ENCODE measurements at regions not wholly inside any gene's neighbourhood (a gene's known extent, or its start where the extent isn't known, plus 50 kb on each side); places are given as distances from the start of the nearest gene placed in this dataset.
"Not testable (repeated sequence)": the region's sequence is repeated elsewhere in the genome, so short reads cannot be mapped to it uniquely, and the experiment has no call there.

DNA sequence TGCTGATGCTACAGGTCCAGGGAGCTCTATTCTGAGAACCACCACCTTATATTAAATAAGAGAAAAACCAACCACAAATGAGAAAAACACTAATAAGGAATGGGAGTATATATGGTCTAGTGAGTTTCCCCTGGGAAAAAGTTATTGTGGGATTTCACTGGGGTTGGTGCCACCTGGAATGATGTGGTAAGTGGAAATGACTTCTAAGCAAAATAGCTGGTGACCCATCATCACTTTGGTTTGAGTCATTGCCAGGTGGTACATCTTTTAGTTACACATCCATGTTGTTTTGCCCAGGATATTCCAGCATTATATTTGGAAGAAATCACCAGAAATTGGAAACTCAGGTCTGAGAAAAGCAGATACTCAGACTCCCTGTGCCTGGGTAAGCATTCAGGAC, 437.3 kb downstream of the DTWD2 start:
- no peak for DNase-seq

DNA sequence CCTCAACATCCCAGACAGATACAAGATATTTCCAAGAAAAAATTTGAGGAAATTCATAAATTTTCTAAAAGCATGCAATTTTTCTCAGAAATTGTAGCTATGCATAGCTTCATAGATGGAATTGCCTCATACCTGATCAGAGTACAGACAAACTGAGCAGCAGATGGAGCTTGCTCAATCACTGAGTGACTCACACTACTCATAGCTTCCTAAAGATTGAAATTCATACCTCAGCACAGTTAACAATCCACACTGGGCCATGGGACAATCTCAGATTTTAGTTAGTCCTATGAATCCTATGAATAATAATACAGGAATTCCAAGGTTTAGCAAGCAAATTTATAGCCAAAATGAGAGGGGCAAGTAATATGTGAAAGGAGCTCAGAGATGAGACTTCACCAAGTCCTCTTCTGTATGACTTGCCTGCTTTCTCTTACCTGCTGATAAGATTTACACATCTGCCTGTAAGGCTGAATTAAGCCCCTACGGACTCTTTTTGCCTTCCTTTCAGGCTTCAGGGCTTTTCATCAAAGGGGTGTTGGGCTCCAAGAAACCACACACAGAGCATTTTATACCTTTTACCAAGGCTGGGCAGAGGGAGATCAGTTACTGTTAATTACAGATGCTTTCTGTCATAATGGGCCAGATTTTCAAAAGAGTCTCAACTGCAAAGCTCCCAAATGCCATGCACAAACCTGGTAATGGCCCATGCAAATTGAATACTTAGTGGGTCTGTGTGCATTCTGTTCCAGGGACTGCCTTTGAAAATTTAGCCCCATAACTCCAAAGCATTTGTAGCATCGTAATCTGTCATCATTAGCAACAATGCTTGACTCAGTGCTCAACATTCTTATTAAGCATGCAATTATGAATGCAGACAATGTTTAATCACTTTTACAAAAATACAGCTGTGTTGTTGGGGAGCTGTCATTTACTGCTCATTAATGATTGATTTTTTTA, 439.3 kb downstream of the DTWD2 start:
- peak; percentile 7 for DNase-seq

DNA sequence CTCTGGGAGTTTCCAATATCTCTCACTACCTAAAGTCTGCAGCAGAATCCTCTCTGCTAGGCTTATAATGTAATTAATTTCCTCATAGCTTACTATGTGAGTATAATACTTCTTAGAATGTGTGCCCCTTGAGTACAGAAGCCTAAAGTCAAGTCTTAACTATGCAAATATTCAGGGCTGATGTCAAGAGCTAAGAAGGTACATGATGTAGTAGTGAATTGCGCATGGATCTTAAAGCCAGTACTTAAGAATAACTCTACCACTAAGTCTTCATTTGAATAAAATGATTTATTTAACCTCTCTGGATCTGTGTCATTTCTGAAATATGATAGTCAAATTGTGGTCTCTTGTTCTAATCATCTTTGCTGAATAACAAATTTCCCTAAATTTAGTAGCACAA, 442.9 kb downstream of the DTWD2 start:
- DNase-seq = no peak

GRCh38 chr5:118544887-118545449, 443.4 kb downstream of the DTWD2 start:
- DNase-seq = peak; percentile 4

GRCh38 chr5:118533923-118534322, 454.4 kb downstream of the DTWD2 start:
- no peak for DNase-seq

DNA sequence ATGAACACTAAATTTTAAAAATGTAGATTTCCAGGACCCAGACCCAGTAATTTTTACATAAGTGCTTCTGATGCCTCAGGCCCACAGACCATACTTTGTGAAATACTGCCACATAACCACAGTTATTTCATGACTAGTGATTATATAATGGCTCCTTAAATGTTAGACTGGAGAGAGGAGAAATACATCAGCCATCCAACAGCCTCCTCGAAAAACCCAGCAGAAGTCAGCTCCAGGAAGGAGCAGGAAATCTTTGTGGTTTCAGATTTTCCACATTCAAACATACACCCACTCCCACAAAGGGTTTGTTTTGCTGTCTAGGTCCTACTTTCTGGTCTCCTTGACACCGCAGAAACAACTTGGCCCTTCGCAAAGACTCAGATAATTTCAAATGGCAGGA, 455.2 kb downstream of the DTWD2 start:
- no peak for DNase-seq

GRCh38 chr5:118531276-118531675, 457.1 kb downstream of the DTWD2 start:
- DNase-seq = no peak

DNA sequence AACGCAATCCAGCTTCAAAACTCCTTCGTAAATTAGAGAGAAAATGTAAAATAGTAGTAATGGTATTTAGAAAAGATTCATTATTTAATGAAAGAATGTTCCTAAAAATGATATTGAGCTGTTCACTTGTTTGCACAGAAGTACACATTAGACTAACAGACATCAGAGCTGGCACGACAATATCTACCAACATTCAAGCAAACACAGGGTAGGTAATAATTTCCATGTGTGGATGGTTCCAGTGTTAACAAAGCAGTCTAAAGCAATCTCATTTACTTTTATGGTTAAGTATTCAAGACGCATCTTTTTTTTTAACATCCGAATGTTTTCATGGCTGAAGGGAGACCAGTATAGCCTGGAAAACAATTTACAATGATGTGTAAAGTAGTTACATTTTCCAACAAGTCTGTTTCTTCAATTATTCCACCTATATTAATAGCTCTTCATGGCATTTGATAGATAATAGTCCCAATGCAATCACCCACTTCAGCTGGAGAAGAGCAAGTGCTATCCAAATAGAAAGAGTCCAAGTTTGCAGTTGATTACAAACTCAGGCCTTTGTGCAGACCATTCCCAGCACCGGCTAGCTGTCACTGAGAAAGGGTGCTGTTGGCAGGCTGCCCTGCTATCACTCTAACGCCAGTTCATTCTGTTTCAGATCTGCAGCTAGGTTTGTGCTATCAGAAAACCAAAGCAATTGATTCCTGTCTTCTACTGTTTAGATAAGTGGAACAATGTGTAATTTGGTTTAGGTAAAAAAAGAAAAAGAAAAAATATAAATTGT, 458.8 kb downstream of the DTWD2 start:
- DNase-seq = no peak

DNA sequence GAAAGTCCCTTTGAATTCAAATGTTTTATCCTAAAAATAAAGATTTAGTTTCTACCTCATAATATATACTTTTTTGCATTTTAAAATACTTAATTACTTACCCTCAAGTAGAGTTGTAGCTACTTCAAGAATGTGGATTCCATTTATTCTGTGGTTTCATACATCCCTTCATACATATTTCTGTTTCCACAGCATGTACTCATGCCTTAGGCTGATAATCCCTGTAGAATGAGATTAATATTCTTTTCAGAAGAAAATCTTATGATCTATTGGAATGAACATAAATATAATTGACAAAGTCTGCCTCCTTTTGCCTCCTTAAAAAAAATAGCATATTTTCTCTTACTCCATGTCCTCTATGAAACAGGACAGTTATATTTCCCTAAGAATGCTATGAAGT, 465.7 kb downstream of the DTWD2 start:
- no peak for DNase-seq

- no peak for DNase-seq
Observed at GRCh38 chr5:118520771-118521415, 467.5 kb downstream of the DTWD2 start.

DNA sequence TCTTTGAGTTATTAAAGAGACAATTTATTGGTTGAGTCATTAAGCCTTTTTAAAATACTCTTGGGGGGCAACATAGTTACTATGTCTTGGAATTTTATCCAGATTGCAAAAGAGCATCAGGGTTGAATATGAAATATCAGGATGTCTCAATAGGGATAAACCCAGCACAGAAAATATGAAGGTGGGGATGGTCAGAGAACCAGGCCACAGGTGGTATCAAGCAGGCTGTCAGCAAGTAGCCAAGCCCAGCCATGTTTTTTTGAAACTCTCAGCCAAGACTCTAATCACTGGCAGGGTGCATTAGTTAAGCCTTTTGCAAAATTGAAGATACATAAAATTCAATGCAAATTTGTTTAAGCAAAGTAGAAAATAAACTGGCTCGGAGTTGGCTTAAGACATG, 468.9 kb downstream of the DTWD2 start:
- DNase-seq = no peak

GRCh38 chr5:118518720-118519119, 469.6 kb downstream of the DTWD2 start:
- DNase-seq = no peak

DNA sequence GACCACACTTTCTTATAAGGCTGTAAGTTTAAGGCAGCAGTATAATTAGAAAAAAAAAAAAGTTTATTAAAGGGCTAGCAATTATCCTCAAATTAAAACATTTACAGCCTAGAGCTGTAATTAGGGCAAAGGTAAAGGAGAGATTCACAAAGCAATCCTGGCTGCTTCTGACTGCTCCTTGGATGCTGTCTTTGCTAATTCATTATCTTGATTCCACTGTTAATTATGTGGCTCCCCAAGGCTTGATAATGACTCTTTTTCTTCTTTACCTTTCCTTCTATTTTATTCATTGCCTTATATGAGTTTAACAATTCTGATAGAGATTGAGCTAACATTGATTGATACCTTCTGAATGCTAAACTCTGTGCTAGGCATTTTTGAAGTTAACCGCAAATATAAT, 476.5 kb downstream of the DTWD2 start:
- no peak for DNase-seq

DNA sequence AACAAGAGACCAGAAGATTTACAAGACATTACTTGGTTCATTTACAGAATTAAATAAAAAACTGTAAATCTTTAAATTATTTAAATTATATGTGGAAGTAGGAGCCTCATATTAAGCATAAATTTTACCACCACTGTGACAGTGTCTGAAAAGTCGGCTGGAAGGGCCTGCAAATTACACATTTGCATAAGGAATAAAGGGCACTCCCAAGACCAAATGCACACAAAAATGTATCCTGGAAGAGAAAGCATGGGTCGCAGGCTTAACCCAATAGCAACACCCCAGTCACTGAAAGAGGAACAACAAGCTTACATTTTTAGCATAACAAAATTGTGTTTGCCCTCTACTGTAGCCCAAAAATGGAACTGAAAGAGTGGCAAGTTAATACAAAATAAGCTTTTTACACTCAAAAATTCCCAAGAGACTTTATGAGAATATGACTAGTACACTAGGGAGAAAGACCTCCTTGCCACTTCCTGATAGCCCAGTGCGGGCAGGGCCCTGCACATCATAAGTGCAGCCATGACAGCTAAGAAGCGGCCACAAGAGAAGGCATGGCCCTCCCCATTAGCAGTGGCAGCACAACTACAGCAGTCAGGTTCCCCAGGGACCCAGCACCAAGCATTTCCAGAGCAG, 482.0 kb downstream of the DTWD2 start:
- no peak for DNase-seq

GRCh38 chr5:118502232-118502631, 486.1 kb downstream of the DTWD2 start:
- not testable (repeated sequence) for DNase-seq

DNA sequence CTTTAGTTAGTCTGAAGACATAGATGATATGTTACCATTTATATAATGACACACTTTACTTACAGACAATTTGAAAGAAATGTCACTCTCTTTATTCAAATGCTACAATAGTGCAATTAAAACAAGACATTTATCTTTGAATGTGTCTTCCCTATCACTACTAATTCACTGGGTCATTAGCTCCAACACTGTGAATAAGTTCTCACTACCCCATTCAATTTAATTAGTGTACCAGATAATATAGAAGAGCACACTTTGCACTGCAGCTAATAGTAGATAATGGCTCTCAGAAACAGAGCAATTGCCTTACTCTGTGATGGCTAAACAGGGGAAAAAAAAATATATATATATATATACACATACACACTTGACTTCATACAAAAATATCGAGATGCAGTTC, 497.0 kb downstream of the DTWD2 start:
- DNase-seq = no peak

DNA sequence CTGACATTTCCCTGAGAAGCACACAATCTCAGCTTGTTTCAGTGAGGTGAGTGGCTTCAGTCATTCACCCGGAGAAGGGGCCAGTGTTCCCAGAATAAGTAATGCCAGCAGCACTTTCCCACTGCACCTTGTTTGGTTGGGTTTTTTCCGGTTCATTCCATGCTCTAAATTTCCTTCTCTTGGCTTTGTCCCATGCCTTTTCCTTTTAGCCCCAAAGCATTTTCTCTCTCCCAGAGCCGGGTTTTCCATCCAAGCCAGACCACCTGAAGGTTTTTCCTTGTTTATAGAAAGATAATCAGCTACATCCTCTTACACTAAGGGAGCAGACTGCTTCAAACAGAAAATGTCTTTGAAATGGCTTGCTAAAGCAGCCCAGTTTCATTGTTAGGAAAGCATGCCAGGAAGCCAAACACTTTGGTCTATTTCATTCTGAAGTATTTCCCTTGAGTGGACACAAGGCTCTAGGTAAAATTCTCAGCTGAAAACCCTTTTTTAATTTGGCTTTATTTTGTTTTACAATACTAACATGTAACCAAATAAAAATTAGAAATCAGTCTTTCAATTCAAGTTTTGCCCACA, 501.6 kb downstream of the DTWD2 start:
- DNase-seq = no peak

GRCh38 chr5:118479285-118479684, 509.1 kb downstream of the DTWD2 start:
- DNase-seq = no peak

DNA sequence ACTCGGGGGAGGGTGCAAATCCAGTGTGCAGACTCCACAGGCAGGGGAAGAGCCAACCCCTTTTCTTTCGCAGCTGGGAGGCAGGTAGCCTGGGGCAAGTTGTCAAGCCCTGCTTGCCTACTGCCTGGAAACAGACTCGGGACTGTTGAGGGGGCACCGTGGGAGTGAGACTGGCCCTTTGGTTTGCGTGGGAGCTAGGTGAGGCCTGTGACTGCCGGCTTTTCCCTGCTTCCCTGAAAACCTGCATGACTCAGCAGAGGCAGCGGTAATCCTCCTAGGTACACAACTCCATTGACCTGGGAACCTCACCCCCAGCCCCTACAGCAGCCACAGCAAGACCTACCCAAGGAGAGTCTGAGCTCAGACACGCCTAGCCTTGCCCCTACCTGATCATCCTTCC, 509.5 kb downstream of the DTWD2 start:
- DNase-seq = no peak

- no peak for DNase-seq
Observed at GRCh38 chr5:118468085-118468484, 520.3 kb downstream of the DTWD2 start.

- DNase-seq = no peak
Observed at GRCh38 chr5:118467103-118467502, 521.2 kb downstream of the DTWD2 start.

GRCh38 chr5:118466418-118466817, 521.9 kb downstream of the DTWD2 start:
- no peak for DNase-seq

Data from hematopoietic multipotent progenitor cell treated with erythropoietin and hydrocortisone succinate and interleukin-3 and kit ligand, for 6 days (in vitro differentiated cells).